GM21825 (cell line): ENCODE measurements at regions not wholly inside any gene's neighbourhood (a gene's known extent, or its start where the extent isn't known, plus 50 kb on each side); places are given as distances from the start of the nearest gene placed in this dataset.

Experiments
- ATAC-seq: cut with Tn5 transposase; IDR thresholded peaks from one replicate; pipeline ENCODE4 v1.9.1; 2021; ENCODE audit warnings: mild to moderate bottlenecking, moderate library complexity; ENCODE audit not compliant: unreplicated experiment

GRCh38 chr5:5622806-5623205 is 200.3 kb downstream of the ICE1 start:
- ATAC-seq = no peak

- ATAC-seq = no peak
These were observed 197.1 kb downstream of the ICE1 start for GRCh38 chr5:5619546-5619945.

GRCh38 chr5:5617024-5617423 is 194.5 kb downstream of the ICE1 start:
- no peak for ATAC-seq

- no peak for ATAC-seq
These were observed 193.9 kb downstream of the ICE1 start for GRCh38 chr5:5616247-5616895.

- no peak for ATAC-seq
These were observed 193.1 kb downstream of the ICE1 start for GRCh38 chr5:5615569-5615968.

- no peak for ATAC-seq
These were observed 190.9 kb downstream of the ICE1 start for GRCh38 chr5:5613261-5613990.

- no peak for ATAC-seq
These were observed 189.6 kb downstream of the ICE1 start for GRCh38 chr5:5612096-5612495.

- ATAC-seq = no peak
These were observed 187.5 kb downstream of the ICE1 start for GRCh38 chr5:5609935-5610334.

GRCh38 chr5:5605170-5605764 is 182.8 kb downstream of the ICE1 start:
- no peak for ATAC-seq

- ATAC-seq = no peak
These were observed 180.1 kb downstream of the ICE1 start for GRCh38 chr5:5602554-5602953.

- no peak for ATAC-seq
These were observed 176.2 kb downstream of the ICE1 start for GRCh38 chr5:5598547-5599113.

- no peak for ATAC-seq
These were observed 170.9 kb downstream of the ICE1 start for GRCh38 chr5:5593391-5593790.

- ATAC-seq = no peak
These were observed 170.1 kb downstream of the ICE1 start for GRCh38 chr5:5592541-5592940.

GRCh38 chr5:5591567-5591966 is 169.1 kb downstream of the ICE1 start:
- ATAC-seq = no peak

GRCh38 chr5:5589857-5590256 is 167.4 kb downstream of the ICE1 start:
- ATAC-seq = no peak

GRCh38 chr5:5588887-5589826 is 166.7 kb downstream of the ICE1 start:
- ATAC-seq = no peak

- ATAC-seq = no peak
These were observed 165.9 kb downstream of the ICE1 start for GRCh38 chr5:5588386-5588785.

- no peak for ATAC-seq
These were observed 165.0 kb downstream of the ICE1 start for GRCh38 chr5:5587474-5587873.

- ATAC-seq = no peak
These were observed 164.2 kb downstream of the ICE1 start for GRCh38 chr5:5586721-5587120.

GRCh38 chr5:5585751-5586341 is 163.4 kb downstream of the ICE1 start:
- no peak for ATAC-seq
